Chondrocyte (in vitro differentiated cells): ENCODE measurements at regions not wholly inside any gene's neighbourhood (a gene's known extent, or its start where the extent isn't known, plus 50 kb on each side); places are given as distances from the start of the nearest gene placed in this dataset.

Source experiments
- DNase-seq: peaks from one replicate; pipeline ENCODE4 v3.0.0; 2021; ENCODE audit warnings: mixed read lengths, low spot score
- H3K27ac Mint-ChIP-seq: one replicate; pipeline ENCODE4 v1.8.0; 2021; ENCODE audit warnings: mild to moderate bottlenecking, moderate library complexity, mixed read lengths; ENCODE audit not compliant: unreplicated experiment
- H3K27me3 Mint-ChIP-seq: 2 replicates; pipeline ENCODE4 v1.8.0; 2021; ENCODE audit warnings: low read depth, mixed read lengths
- H3K36me3 Mint-ChIP-seq: 2 replicates; pipeline ENCODE4 v1.8.0; 2021; ENCODE audit warnings: low read depth, mixed read lengths
- H3K4me1 Mint-ChIP-seq: 2 replicates; pipeline ENCODE4 v1.8.0; 2021; ENCODE audit warnings: low read depth, mild to moderate bottlenecking, mixed read lengths
- H3K4me3 Mint-ChIP-seq: one replicate; pipeline ENCODE4 v1.8.0; 2021; ENCODE audit warnings: mild to moderate bottlenecking, moderate library complexity, mixed read lengths; ENCODE audit not compliant: unreplicated experiment
- H3K9me3 Mint-ChIP-seq: 2 replicates; pipeline ENCODE4 v1.8.0; 2021; ENCODE audit warnings: low read depth, mixed read lengths
- TF ChIP-seq, protein P1 (sequence below): fragments of 200-600 bp; sonication (generic); IDR thresholded peaks from 2 replicates; pipeline ENCODE4 v1.5.0; 2021; ENCODE audit warnings: antibody characterized with exemption, mild to moderate bottlenecking, moderate library complexity

DNA sequence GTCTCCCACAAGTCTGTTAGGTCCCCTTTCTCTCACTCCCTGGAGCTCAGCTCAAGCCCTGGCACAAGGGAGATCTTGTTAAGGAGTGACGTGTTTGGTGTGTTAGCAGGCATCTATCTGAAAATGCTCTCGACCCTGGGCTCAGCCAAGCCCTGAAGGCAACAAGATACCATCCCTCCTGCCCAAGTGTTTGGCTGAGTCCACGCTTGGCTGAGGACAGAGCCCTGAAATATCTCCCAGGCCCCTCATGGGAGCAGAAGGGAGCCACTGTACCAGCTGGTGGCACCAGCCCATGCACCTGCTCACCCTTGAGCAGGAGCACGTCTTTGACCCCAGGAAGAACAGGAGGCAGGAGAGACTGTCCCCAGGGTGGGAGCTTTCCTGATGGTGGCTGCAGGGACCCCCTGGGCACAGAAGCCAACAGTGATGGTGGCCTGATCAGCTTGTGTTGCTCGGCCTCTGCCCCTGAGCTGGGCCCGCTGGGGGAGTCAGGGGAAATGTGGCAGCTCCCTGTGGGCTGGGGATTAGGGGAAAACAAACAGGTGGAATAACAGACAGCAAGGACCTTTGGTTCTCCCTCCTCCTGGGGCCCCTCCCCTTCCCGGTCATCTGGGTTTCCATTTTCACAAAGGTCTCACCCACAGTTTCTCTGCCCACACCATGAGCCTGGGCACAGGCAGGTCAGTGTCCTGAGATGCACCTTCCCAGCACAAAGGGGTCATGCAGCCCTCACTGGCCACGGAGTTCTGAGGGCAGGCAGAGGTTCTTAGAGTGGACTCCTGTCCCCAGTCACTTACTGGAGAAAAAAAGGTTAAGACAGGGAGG, 91.6 kb downstream of the RHOB start:
- no peak for DNase-seq
- H3K27ac Mint-ChIP-seq: no peak overlapping the region
- no peak overlapping the region for H3K4me3 Mint-ChIP-seq
- peaks cover 16% of the 10 kb centered on the region for H3K4me1 Mint-ChIP-seq
- no peaks in the 10 kb centered on the region for H3K9me3 Mint-ChIP-seq
- H3K27me3 Mint-ChIP-seq: no peaks in the 10 kb centered on the region
- TF ChIP-seq, protein P1, sequence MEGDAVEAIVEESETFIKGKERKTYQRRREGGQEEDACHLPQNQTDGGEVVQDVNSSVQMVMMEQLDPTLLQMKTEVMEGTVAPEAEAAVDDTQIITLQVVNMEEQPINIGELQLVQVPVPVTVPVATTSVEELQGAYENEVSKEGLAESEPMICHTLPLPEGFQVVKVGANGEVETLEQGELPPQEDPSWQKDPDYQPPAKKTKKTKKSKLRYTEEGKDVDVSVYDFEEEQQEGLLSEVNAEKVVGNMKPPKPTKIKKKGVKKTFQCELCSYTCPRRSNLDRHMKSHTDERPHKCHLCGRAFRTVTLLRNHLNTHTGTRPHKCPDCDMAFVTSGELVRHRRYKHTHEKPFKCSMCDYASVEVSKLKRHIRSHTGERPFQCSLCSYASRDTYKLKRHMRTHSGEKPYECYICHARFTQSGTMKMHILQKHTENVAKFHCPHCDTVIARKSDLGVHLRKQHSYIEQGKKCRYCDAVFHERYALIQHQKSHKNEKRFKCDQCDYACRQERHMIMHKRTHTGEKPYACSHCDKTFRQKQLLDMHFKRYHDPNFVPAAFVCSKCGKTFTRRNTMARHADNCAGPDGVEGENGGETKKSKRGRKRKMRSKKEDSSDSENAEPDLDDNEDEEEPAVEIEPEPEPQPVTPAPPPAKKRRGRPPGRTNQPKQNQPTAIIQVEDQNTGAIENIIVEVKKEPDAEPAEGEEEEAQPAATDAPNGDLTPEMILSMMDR: no peak
- no peaks in the 10 kb centered on the region for H3K36me3 Mint-ChIP-seq

DNA sequence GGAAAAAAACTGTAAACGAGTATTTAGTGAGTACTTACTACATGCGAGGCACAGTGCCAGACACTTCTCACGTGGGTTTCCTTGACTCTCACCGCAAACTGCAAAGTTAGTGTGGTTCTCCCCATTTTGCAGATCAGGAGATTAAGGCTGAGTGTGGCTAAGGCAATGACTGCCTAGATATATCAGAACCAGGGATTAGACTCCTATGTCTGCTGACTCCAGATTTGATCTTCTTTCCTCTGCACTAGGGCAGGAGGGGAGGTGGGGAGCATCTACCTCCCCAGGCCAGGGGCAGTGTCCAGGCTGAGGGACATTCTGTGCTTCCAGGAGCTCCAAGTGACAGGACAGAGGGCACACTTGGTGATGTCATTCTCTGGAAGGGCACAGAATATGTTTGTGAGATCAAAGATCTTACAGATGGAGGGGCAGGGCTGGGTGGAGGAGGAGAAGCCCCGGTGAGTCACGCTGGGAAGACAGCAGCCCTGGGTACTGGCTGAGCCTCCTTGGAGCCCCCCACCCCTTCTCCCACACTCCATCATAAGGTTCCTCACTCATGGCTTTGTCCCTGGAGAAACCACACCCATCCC, 92.4 kb downstream of the RHOB start:
- Mint-ChIP-seq H3K9me3 (no peaks in the 10 kb centered on the region), H3K36me3 (no peaks in the 10 kb centered on the region), H3K27me3 (no peaks in the 10 kb centered on the region), H3K4me3 (no peak overlapping the region), H3K27ac (no peak overlapping the region), H3K4me1 (peaks cover 19% of the 10 kb centered on the region)
- TF ChIP-seq, protein P1: no peak
- DNase-seq: no peak

- no peak for DNase-seq
These were observed 93.1 kb downstream of the RHOB start for GRCh38 chr2:20539776-20540586.

DNA sequence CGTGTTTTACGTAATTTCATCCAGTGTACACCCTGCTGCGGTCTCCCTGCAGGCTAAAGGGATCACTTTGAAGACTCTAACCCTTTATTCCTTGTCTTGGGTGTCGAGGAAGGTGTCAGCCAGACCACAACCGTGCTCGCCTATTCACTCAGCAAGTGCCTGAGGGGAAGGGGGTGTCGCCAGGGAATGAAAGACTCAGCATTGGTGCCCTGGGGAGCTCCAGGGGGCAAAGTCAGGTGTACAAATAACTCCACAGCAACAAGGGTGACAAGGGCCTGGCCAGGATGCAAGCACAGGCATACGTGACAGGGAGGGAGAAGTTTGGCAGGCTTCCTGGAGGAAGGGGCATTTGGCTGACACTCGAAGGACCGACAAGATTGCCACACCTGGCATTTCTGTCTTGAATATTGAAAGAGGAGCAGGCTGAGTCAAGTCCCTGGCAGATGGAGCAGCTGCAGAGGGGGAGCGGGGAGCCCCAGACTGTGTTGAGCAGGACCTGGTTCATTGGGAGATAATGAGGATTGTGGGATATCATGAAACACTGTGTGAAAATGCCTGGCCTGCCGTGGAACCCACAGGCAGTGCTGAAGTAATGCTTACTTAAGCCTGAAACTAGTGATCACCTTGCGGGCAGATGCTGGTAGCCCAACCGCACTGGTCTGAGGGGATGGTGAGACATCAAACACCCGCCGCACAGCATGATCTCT, 93.9 kb downstream of the RHOB start:
- peaks cover 2% of the 10 kb centered on the region for H3K27me3 Mint-ChIP-seq
- TF ChIP-seq, protein P1: no peak
- H3K27ac Mint-ChIP-seq: no peak overlapping the region
- H3K36me3 Mint-ChIP-seq: no peaks in the 10 kb centered on the region
- DNase-seq: no peak
- no peaks in the 10 kb centered on the region for H3K9me3 Mint-ChIP-seq
- H3K4me3 Mint-ChIP-seq: no peak overlapping the region
- peaks cover 19% of the 10 kb centered on the region for H3K4me1 Mint-ChIP-seq

More at GRCh38 chr2:20539776-20540586, 93.1 kb downstream of the RHOB start:
- H3K9me3 Mint-ChIP-seq: no peaks in the 10 kb centered on the region
- H3K27ac Mint-ChIP-seq: peak overlapping the region; percentile 22
- H3K27me3 Mint-ChIP-seq: peaks cover 2% of the 10 kb centered on the region
- H3K4me3 Mint-ChIP-seq: no peak overlapping the region
- peaks cover 19% of the 10 kb centered on the region for H3K4me1 Mint-ChIP-seq
- TF ChIP-seq, protein P1: no peak
- no peaks in the 10 kb centered on the region for H3K36me3 Mint-ChIP-seq

- peaks cover 2% of the 10 kb centered on the region for H3K27me3 Mint-ChIP-seq
- H3K4me3 Mint-ChIP-seq: no peak overlapping the region
- H3K4me1 Mint-ChIP-seq: peaks cover 19% of the 10 kb centered on the region
- H3K9me3 Mint-ChIP-seq: peaks cover 3% of the 10 kb centered on the region
- no peak for DNase-seq
- TF ChIP-seq, protein P1: no peak
- no peak overlapping the region for H3K27ac Mint-ChIP-seq
- H3K36me3 Mint-ChIP-seq: no peaks in the 10 kb centered on the region
These were observed 94.4 kb downstream of the RHOB start for GRCh38 chr2:20541294-20541640.
